ENCODE measurements at regions not wholly inside any gene's neighbourhood (a gene's known extent, or its start where the extent isn't known, plus 50 kb on each side); places are given as distances from the start of the nearest gene placed in this dataset.

- Histone ChIP-seq H3K4me3 (ENCODE audit: low read depth, low read length) (no peak overlapping the region), H3K9me3 (ENCODE audit: control insufficient read depth, insufficient read depth, low read depth, low read length) (no peaks in the 10 kb centered on the region), H3K36me3 (ENCODE audit: control insufficient read depth in 2 of 2, insufficient read depth in 1 of 2, low read length in 2 of 2) (no peaks in the 10 kb centered on the region), H3K4me1 (ENCODE audit: control insufficient read depth, insufficient read depth, low read length) (no peaks in the 10 kb centered on the region), H3K27ac (ENCODE audit: extremely low read depth, low read depth, low read length) (no peak overlapping the region)
- ChIA-PET CTCF (no interaction called here), POLR2A (no interaction called here)
- TF ChIP-seq ZNF510 (tag by site-specific recombination; IDR thresholded peaks at IDR 0.05; ENCODE audit: insufficient replicate concordance) (no peak), ZNF473 (tag by site-specific recombination; IDR thresholded peaks at IDR 0.05) (no peak), ZNF37A (tag by site-specific recombination; IDR thresholded peaks at IDR 0.05) (no peak), ZNF140 (tag by site-specific recombination; IDR thresholded peaks at IDR 0.05) (no peak), ZNF221 (tag by site-specific recombination; IDR thresholded peaks at IDR 0.05; ENCODE audit: borderline replicate concordance) (no peak)
Observed at GRCh38 chr6:223763-224162, 68.5 kb upstream of the DUSP22 start.

- no peaks in the 10 kb centered on the region for H3K4me1 ChIP-seq (ENCODE audit: control insufficient read depth, insufficient read depth, low read length)
- H3K4me3 ChIP-seq (ENCODE audit: low read depth, low read length) = no peak overlapping the region
- CTCF ChIA-PET = interaction anchor here (1.6 kb wide), 1 partner anchor 36 kb away, joined by 4 read pairs; no protein-coding TSS in a partner anchor
- TF ChIP-seq ZNF221 (tag by site-specific recombination; IDR thresholded peaks at IDR 0.05; ENCODE audit: borderline replicate concordance) = no peak
- TF ChIP-seq ZBTB1 (tag by site-specific recombination; IDR thresholded peaks at IDR 0.05) = no peak
- no peak for TF ChIP-seq ZNF132 (tag by site-specific recombination; IDR thresholded peaks at IDR 0.05; ENCODE audit: borderline replicate concordance)
- no peak for TF ChIP-seq ZNF350 (tag by site-specific recombination; IDR thresholded peaks at IDR 0.05)
- TF ChIP-seq ZNF544 (tag by site-specific recombination; IDR thresholded peaks at IDR 0.05) = no peak
- no peaks in the 10 kb centered on the region for H3K36me3 ChIP-seq (ENCODE audit: control insufficient read depth in 2 of 2, insufficient read depth in 1 of 2, low read length in 2 of 2)
- POLR2A ChIA-PET = no interaction called here
- H3K27ac ChIP-seq (ENCODE audit: extremely low read depth, low read depth, low read length) = no peak overlapping the region
- H3K9me3 ChIP-seq (ENCODE audit: control insufficient read depth, insufficient read depth, low read depth, low read length) = no peaks in the 10 kb centered on the region
Observed at GRCh38 chr6:224350-224749, 67.9 kb upstream of the DUSP22 start.

GRCh38 chr6:225121-225721, 67.1 kb upstream of the DUSP22 start:
- no peak overlapping the region for H3K4me3 ChIP-seq (ENCODE audit: low read depth, low read length)
- no peaks in the 10 kb centered on the region for H3K36me3 ChIP-seq (ENCODE audit: control insufficient read depth in 2 of 2, insufficient read depth in 1 of 2, low read length in 2 of 2)
- POLR2A ChIA-PET = no interaction called here
- no peak for TF ChIP-seq TRIM28 (IDR thresholded peaks at IDR 0.05; ENCODE audit: borderline replicate concordance, low read length)
- no peak for TF ChIP-seq BCL11B (tag by site-specific recombination; IDR thresholded peaks at IDR 0.05; ENCODE audit: low read depth)
- TF ChIP-seq SCRT2 (tag by site-specific recombination; IDR thresholded peaks at IDR 0.05) = no peak
- TF ChIP-seq ZNF112 (tag by site-specific recombination; IDR thresholded peaks at IDR 0.05) = no peak
- TF ChIP-seq KLF1 (tag by site-specific recombination; IDR thresholded peaks at IDR 0.05) = no peak
- no peak for TF ChIP-seq ZNF184 (tag by site-specific recombination; IDR thresholded peaks at IDR 0.05)
- TF ChIP-seq ZNF157 (tag by site-specific recombination; IDR thresholded peaks at IDR 0.05) = no peak
- no peak for TF ChIP-seq ZNF239 (tag by site-specific recombination; IDR thresholded peaks at IDR 0.05)
- no peak for TF ChIP-seq ZBTB48 (tag by site-specific recombination; IDR thresholded peaks at IDR 0.05)
- no peak for TF ChIP-seq ZNF19 (tag by site-specific recombination; IDR thresholded peaks at IDR 0.05; ENCODE audit: low read depth)
- TF ChIP-seq ZNF639 (tag by site-specific recombination; IDR thresholded peaks at IDR 0.05) = no peak
- TF ChIP-seq SP3 (tag by site-specific recombination; IDR thresholded peaks at IDR 0.05) = no peak
- no peak for TF ChIP-seq ZNF501 (tag by site-specific recombination; IDR thresholded peaks at IDR 0.05)
- TF ChIP-seq ZFP37 (tag by site-specific recombination; IDR thresholded peaks at IDR 0.05) = no peak
- no peak overlapping the region for H3K27ac ChIP-seq (ENCODE audit: extremely low read depth, low read depth, low read length)
- H3K4me1 ChIP-seq (ENCODE audit: control insufficient read depth, insufficient read depth, low read length) = no peaks in the 10 kb centered on the region
- CTCF ChIA-PET = interaction anchor here (1.6 kb wide), 1 partner anchor 37 kb away, joined by 4 read pairs; no protein-coding TSS in a partner anchor
- no peaks in the 10 kb centered on the region for H3K9me3 ChIP-seq (ENCODE audit: control insufficient read depth, insufficient read depth, low read depth, low read length)

Measured in HEK293 (cell line).